Breast epithelium (tissue), 3 donors: ENCODE measurements at regions not wholly inside any gene's neighbourhood (a gene's known extent, or its start where the extent isn't known, plus 50 kb on each side); places are given as distances from the start of the nearest gene placed in this dataset.

Source experiments
- POLR2AphosphoS5 ChIP-seq, 3 donors: sonication (generic); formaldehyde crosslinking; IDR thresholded peaks; one replicate each; pipeline ENCODE4 v1.6.1; 2017; ENCODE audit warnings: antibody characterized with exemption in 3 of 3
- TF ChIP-seq, protein P1 (sequence below), 3 donors: fragments of 450-650 bp; IDR thresholded peaks; one replicate each; pipeline ENCODE4 v1.5.1; 2016 to 2017; ENCODE audit warnings: antibody characterized with exemption in 3 of 3, mild to moderate bottlenecking in 3 of 3, moderate library complexity in 3 of 3

DNA sequence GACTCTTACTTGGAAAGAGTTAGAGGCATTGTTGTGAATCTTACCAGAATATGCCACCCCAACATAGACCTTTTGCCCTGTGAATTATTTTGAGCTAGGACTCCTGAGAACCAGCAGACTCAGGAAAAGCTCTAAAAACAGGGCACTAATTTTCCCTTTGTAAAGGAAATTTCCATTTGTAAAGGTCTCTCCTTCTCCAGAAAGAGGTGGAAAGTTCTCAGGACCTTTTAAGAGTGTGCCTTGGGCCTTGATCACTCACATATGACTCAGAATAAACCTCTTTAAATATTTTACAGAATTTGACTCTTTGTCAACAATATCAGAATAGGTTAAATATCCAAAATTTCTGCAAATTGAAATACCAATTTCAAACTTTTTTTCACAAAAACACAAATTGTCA is 721.8 kb upstream of the NCAM2 start:
- TF ChIP-seq POLR2AphosphoS5 (IDR thresholded peaks at IDR 0.05), result no peak
- TF ChIP-seq, protein P1, sequence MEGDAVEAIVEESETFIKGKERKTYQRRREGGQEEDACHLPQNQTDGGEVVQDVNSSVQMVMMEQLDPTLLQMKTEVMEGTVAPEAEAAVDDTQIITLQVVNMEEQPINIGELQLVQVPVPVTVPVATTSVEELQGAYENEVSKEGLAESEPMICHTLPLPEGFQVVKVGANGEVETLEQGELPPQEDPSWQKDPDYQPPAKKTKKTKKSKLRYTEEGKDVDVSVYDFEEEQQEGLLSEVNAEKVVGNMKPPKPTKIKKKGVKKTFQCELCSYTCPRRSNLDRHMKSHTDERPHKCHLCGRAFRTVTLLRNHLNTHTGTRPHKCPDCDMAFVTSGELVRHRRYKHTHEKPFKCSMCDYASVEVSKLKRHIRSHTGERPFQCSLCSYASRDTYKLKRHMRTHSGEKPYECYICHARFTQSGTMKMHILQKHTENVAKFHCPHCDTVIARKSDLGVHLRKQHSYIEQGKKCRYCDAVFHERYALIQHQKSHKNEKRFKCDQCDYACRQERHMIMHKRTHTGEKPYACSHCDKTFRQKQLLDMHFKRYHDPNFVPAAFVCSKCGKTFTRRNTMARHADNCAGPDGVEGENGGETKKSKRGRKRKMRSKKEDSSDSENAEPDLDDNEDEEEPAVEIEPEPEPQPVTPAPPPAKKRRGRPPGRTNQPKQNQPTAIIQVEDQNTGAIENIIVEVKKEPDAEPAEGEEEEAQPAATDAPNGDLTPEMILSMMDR (IDR thresholded peaks at IDR 0.05), result no peak
